ENCODE measurements at regions not wholly inside any gene's neighbourhood (a gene's known extent, or its start where the extent isn't known, plus 50 kb on each side); places are given as distances from the start of the nearest gene placed in this dataset.

DNA sequence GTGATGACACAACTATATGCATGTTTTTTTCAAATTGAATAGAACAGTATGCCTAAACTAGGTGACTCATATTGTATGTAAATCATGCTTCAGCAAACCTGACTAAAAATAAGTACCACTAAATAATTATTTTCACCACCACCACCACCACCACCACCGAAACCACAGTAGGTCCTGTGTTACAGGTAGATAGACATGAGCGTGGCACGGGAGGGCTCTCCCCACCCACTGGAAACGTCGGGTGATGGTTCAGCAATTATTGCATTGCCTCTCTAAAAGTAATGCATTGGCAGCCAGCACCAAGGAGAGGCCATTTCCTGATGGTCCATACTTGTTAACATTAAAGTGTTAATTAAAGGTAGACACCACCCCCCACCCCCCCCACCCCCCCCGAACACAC lies 297.0 kb upstream of the NCAM2 start:
- TF ChIP-seq, protein P1, sequence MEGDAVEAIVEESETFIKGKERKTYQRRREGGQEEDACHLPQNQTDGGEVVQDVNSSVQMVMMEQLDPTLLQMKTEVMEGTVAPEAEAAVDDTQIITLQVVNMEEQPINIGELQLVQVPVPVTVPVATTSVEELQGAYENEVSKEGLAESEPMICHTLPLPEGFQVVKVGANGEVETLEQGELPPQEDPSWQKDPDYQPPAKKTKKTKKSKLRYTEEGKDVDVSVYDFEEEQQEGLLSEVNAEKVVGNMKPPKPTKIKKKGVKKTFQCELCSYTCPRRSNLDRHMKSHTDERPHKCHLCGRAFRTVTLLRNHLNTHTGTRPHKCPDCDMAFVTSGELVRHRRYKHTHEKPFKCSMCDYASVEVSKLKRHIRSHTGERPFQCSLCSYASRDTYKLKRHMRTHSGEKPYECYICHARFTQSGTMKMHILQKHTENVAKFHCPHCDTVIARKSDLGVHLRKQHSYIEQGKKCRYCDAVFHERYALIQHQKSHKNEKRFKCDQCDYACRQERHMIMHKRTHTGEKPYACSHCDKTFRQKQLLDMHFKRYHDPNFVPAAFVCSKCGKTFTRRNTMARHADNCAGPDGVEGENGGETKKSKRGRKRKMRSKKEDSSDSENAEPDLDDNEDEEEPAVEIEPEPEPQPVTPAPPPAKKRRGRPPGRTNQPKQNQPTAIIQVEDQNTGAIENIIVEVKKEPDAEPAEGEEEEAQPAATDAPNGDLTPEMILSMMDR (IDR thresholded peaks at IDR 0.05; ENCODE audit: low read length): no peak
- TF ChIP-seq EZH2phosphoT487 (IDR thresholded peaks at IDR 0.05; ENCODE audit: low read length): no peak

Measured in MM.1S (cell line).